KMS-11 (cell line): ENCODE measurements at regions not wholly inside any gene's neighbourhood (a gene's known extent, or its start where the extent isn't known, plus 50 kb on each side); places are given as distances from the start of the nearest gene placed in this dataset.

Experiments
- H2AFZ ChIP-seq: fragments of 200-600 bp; sonication (generic); 2 replicates; pipeline ENCODE4 v1.6.1; 2016; ENCODE audit warnings: antibody characterized with exemption, mixed run types, low read depth
- H3K27ac ChIP-seq: fragments of 200-600 bp; sonication (generic); 2 replicates; pipeline ENCODE4 v1.6.1; 2016; ENCODE audit warnings: mild to moderate bottlenecking, mixed run types
- H3K27me3 ChIP-seq: fragments of 200-600 bp; sonication (generic); 2 replicates; pipeline ENCODE4 v1.6.1; 2017; ENCODE audit warnings: mild to moderate bottlenecking, low read depth, mixed run types, moderate library complexity; ENCODE audit not compliant: insufficient read depth
- H3K36me3 ChIP-seq: fragments of 200-600 bp; sonication (generic); 2 replicates; pipeline ENCODE4 v1.6.1; 2017; ENCODE audit warnings: mild to moderate bottlenecking, mixed run types; ENCODE audit not compliant: insufficient read depth
- H3K4me1 ChIP-seq: fragments of 200-600 bp; sonication (generic); 2 replicates; pipeline ENCODE4 v1.6.1; 2016; ENCODE audit warnings: mild to moderate bottlenecking, low read depth, mixed run types; ENCODE audit not compliant: poor library complexity, severe bottlenecking
- H3K4me2 ChIP-seq: fragments of 200-600 bp; sonication (generic); 2 replicates; pipeline ENCODE4 v1.7.0; 2016; ENCODE audit warnings: mild to moderate bottlenecking, mixed run types
- H3K4me3 ChIP-seq: fragments of 200-600 bp; sonication (generic); IDR thresholded peaks from 2 replicates; pipeline ENCODE4 v1.6.1; 2017; ENCODE audit warnings: low read depth, low read length, mixed read lengths; ENCODE audit not compliant: insufficient read depth
- H3K79me2 ChIP-seq: fragments of 200-600 bp; sonication (generic); 2 replicates; pipeline ENCODE4 v1.6.1; 2016; ENCODE audit warnings: low read depth, mixed run types; ENCODE audit not compliant: insufficient read depth
- H3K9ac ChIP-seq: fragments of 200-600 bp; sonication (generic); 2 replicates; pipeline ENCODE4 v1.6.1; 2016; ENCODE audit warnings: mild to moderate bottlenecking, mixed run types
- H4K20me1 ChIP-seq: fragments of 200-600 bp; sonication (generic); 2 replicates; pipeline ENCODE4 v1.6.1; 2016; ENCODE audit warnings: mild to moderate bottlenecking, mixed run types; ENCODE audit not compliant: insufficient read depth
- CTCF ChIP-seq: fragments of 200-600 bp; sonication (generic); conservative IDR thresholded peaks from 2 replicates; pipeline ENCODE4 v1.6.1; 2017; ENCODE audit warnings: low read depth, mild to moderate bottlenecking, antibody characterized with exemption, low read length, moderate library complexity, mixed read lengths

DNA sequence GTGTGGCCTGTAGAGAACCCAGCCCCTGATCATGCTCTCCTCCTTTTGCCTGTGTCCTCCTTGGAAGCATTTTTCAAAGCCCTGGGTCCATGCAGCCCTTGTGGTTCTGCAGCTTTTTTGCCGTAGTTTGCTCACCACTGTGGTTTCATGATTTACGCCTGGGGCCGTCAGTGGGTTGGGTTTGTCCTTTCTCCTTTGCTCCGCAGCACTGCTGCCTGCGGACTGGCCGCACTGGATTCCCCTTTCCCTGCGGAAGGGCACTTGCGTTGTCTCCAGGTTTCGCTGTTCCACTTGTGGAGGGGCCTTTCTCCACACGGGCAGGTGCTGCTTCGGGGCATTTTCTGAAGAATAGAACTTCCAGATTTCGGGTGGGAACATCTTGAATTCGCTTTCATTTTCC lies 1260.9 kb downstream of the BRD1 start:
- H3K9ac ChIP-seq: no peak overlapping the region
- no peaks in the 10 kb centered on the region for H3K36me3 ChIP-seq
- no peak for TF ChIP-seq CTCF
- no peaks in the 10 kb centered on the region for H4K20me1 ChIP-seq
- no peaks in the 10 kb centered on the region for H3K79me2 ChIP-seq
- H2AFZ ChIP-seq: no peak overlapping the region
- no peaks in the 10 kb centered on the region for H3K27me3 ChIP-seq
- no peaks in the 10 kb centered on the region for H3K4me1 ChIP-seq
- no peak overlapping the region for H3K4me2 ChIP-seq
- H3K27ac ChIP-seq: no peak overlapping the region
- H3K4me3 ChIP-seq: no peak overlapping the region

DNA sequence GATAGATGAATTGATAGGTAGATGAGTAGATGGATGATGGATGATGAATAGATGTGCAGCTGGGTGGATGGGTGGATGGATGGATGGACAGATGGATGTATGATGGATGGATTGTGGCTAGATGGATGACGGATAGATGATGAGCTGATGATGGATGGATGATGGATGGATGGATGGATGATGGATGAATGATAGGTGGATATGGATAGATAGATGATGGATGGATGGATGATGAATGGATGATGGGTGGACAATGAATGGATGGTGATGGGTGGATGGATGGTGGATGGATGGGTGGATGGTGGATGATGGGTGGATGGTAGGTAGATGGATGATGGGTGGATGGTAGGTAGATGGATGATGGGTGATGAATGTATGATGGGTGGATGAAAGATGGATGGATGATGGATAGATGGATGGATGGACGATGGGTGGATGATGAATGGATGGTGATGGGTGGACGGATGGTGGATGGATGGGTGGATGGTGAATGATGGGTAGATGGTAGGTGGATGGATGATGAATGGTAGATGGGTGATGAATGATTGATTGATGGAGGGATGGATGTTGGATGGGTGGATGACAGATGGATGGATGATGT lies 1261.7 kb downstream of the BRD1 start:
- H3K27ac ChIP-seq: no peak overlapping the region
- H2AFZ ChIP-seq: no peak overlapping the region
- H3K4me2 ChIP-seq: no peak overlapping the region
- no peaks in the 10 kb centered on the region for H3K79me2 ChIP-seq
- no peaks in the 10 kb centered on the region for H4K20me1 ChIP-seq
- no peaks in the 10 kb centered on the region for H3K36me3 ChIP-seq
- TF ChIP-seq CTCF: no peak
- H3K9ac ChIP-seq: no peak overlapping the region
- H3K4me1 ChIP-seq: no peaks in the 10 kb centered on the region
- H3K4me3 ChIP-seq: no peak overlapping the region
- H3K27me3 ChIP-seq: no peaks in the 10 kb centered on the region

- no peak overlapping the region for H3K4me2 ChIP-seq
- H3K4me3 ChIP-seq: no peak overlapping the region
- H3K9ac ChIP-seq: no peak overlapping the region
- no peak overlapping the region for H2AFZ ChIP-seq
- H3K27me3 ChIP-seq: no peaks in the 10 kb centered on the region
- no peak for TF ChIP-seq CTCF
- H3K79me2 ChIP-seq: no peaks in the 10 kb centered on the region
- H3K4me1 ChIP-seq: no peaks in the 10 kb centered on the region
- no peaks in the 10 kb centered on the region for H3K36me3 ChIP-seq
- H3K27ac ChIP-seq: no peak overlapping the region
- H4K20me1 ChIP-seq: no peaks in the 10 kb centered on the region
These were observed 1262.7 kb downstream of the BRD1 start for GRCh38 chr22:48564995-48565394.

- Histone ChIP-seq H3K4me3 (no peak overlapping the region), H3K79me2 (no peaks in the 10 kb centered on the region), H3K36me3 (no peaks in the 10 kb centered on the region), H4K20me1 (no peaks in the 10 kb centered on the region), H3K27ac (no peak overlapping the region), H2AFZ (no peak overlapping the region), H3K4me1 (no peaks in the 10 kb centered on the region), H3K4me2 (no peak overlapping the region), H3K9ac (no peak overlapping the region), H3K27me3 (no peaks in the 10 kb centered on the region)
- no peak for TF ChIP-seq CTCF
These were observed 1263.7 kb downstream of the BRD1 start for GRCh38 chr22:48563966-48564330.
